ENCODE measurements at regions not wholly inside any gene's neighbourhood (a gene's known extent, or its start where the extent isn't known, plus 50 kb on each side); places are given as distances from the start of the nearest gene placed in this dataset.
"Not testable (repeated sequence)": the region's sequence is repeated elsewhere in the genome, so short reads cannot be mapped to it uniquely, and the experiment has no call there.

GRCh38 chr1:38770516-38771173 is 88.9 kb downstream of the RRAGC start:
- not testable (repeated sequence) for H3K27ac ChIP-seq (ENCODE audit: low read depth, low read length); H3K18ac ChIP-seq (ENCODE audit: low read length); DNase-seq; H4K8ac ChIP-seq (ENCODE audit: low read depth, low read length); H3K79me2 ChIP-seq (ENCODE audit: control insufficient read depth, insufficient read depth, low read length, poor library complexity); H3K9me3 ChIP-seq (ENCODE audit: insufficient read depth, low read depth, low read length); H3K4me1 ChIP-seq (ENCODE audit: control insufficient read depth in 1 of 2, insufficient read depth in 2 of 2, low read length in 2 of 2); H2AK5ac ChIP-seq (ENCODE audit: low read length); H3K9ac ChIP-seq (ENCODE audit: low read length); H2BK12ac ChIP-seq (ENCODE audit: low read length); H3K23ac ChIP-seq (ENCODE audit: low read length); H4K91ac ChIP-seq (ENCODE audit: low read depth, low read length); H2AFZ ChIP-seq (ENCODE audit: insufficient read depth, low read length, poor library complexity); H3K27me3 ChIP-seq (ENCODE audit: insufficient read depth, low read length); H3K36me3 ChIP-seq (ENCODE audit: control insufficient read depth in 1 of 2, insufficient read depth in 2 of 2, low read length in 2 of 2); H3K14ac ChIP-seq (ENCODE audit: low read length); H3K4me3 ChIP-seq (ENCODE audit: low read depth, low read length); H4K12ac ChIP-seq (ENCODE audit: low read depth, low read length); H2BK5ac ChIP-seq (ENCODE audit: low read depth, low read length, poor library complexity); H2BK120ac ChIP-seq (ENCODE audit: insufficient read depth, low read length, poor library complexity); H3K4ac ChIP-seq (ENCODE audit: low read depth, low read length); H3K4me2 ChIP-seq (ENCODE audit: low read length); H3K79me1 ChIP-seq (ENCODE audit: low read length)
- no CpG with 5 or more reads among the region's 5 CpGs for WGBS (ENCODE audit: extremely low coverage, insufficient coverage, insufficient read length)

DNA sequence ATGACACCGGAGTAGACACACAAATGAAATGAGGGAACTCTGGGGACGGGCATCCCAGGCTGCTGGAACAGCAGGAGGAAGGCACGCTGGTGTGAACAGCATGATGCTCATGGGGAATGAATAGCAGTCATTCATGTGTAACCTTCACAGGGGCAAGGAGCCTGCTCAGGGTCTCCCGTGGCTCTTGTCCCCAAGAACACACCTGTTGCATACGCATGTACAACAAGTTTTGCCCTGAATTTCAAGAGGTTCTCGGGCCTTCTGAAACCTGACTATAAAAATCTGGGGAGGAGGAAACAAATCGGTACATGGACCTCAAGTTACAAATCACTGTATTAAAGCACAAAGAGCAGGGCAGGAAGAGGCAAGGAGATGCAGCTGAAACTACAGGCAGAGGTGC is 93.4 kb downstream of the RRAGC start:
- Histone ChIP-seq H2AFZ (ENCODE audit: insufficient read depth, low read length, poor library complexity) (no peak overlapping the region), H4K12ac (ENCODE audit: low read depth, low read length) (no peak overlapping the region), H3K79me2 (ENCODE audit: control insufficient read depth, insufficient read depth, low read length, poor library complexity) (no peaks in the 10 kb centered on the region), H2BK120ac (ENCODE audit: insufficient read depth, low read length, poor library complexity) (no peak overlapping the region), H3K36me3 (ENCODE audit: control insufficient read depth in 1 of 2, insufficient read depth in 2 of 2, low read length in 2 of 2) (no peaks in the 10 kb centered on the region), H3K9ac (ENCODE audit: low read length) (no peak overlapping the region), H2BK5ac (ENCODE audit: low read depth, low read length, poor library complexity) (no peak overlapping the region), H3K4me1 (ENCODE audit: control insufficient read depth in 1 of 2, insufficient read depth in 2 of 2, low read length in 2 of 2) (no peaks in the 10 kb centered on the region), H2BK12ac (ENCODE audit: low read length) (no peak overlapping the region), H3K27ac (ENCODE audit: low read depth, low read length) (no peak overlapping the region), H3K4me3 (ENCODE audit: low read depth, low read length) (no peak overlapping the region), H3K9me3 (ENCODE audit: insufficient read depth, low read depth, low read length) (no peaks in the 10 kb centered on the region), H4K8ac (ENCODE audit: low read depth, low read length) (no peak overlapping the region), H3K18ac (ENCODE audit: low read length) (no peak overlapping the region), H4K91ac (ENCODE audit: low read depth, low read length) (no peak overlapping the region), H3K79me1 (ENCODE audit: low read length) (no peaks in the 10 kb centered on the region), H3K27me3 (ENCODE audit: insufficient read depth, low read length) (no peaks in the 10 kb centered on the region), H3K14ac (ENCODE audit: low read length) (no peak overlapping the region), H2AK5ac (ENCODE audit: low read length) (no peak overlapping the region), H3K4me2 (ENCODE audit: low read length) (no peak overlapping the region), H3K23ac (ENCODE audit: low read length) (no peak overlapping the region), H3K4ac (ENCODE audit: low read depth, low read length) (no peak overlapping the region)
- DNase-seq = no peak
- no CpG with 5 or more reads among the region's 7 CpGs for WGBS (ENCODE audit: extremely low coverage, insufficient coverage, insufficient read length)

DNA sequence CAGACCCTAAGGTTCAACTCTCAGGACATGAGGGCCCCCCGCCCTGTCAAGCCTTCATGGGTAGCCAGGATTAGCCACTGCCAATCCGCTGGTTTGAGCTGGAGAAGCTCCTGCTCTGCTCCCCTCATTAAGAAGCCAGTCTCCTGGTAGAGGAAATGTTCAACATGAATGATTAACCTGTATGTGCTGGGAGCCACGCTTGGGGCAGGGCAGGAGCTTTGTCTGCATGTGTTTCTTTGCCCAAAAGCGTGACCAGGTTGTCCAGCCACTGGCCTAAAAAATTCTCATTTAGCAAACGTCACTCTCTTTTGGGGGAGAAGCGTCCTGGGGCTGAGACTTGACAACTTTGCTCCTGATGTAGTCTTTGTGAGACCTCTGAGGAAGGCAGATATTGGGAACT is 96.5 kb downstream of the RRAGC start:
- Histone ChIP-seq H3K9me3 (ENCODE audit: insufficient read depth, low read depth, low read length) (no peaks in the 10 kb centered on the region), H2AFZ (ENCODE audit: insufficient read depth, low read length, poor library complexity) (no peak overlapping the region), H2AK5ac (ENCODE audit: low read length) (no peak overlapping the region), H4K91ac (ENCODE audit: low read depth, low read length) (no peak overlapping the region), H3K27me3 (ENCODE audit: insufficient read depth, low read length) (no peaks in the 10 kb centered on the region), H2BK120ac (ENCODE audit: insufficient read depth, low read length, poor library complexity) (no peak overlapping the region), H3K4me3 (ENCODE audit: low read depth, low read length) (no peak overlapping the region), H2BK5ac (ENCODE audit: low read depth, low read length, poor library complexity) (no peak overlapping the region), H3K9ac (ENCODE audit: low read length) (no peak overlapping the region), H3K27ac (ENCODE audit: low read depth, low read length) (no peak overlapping the region), H4K12ac (ENCODE audit: low read depth, low read length) (no peak overlapping the region), H3K4me1 (ENCODE audit: control insufficient read depth in 1 of 2, insufficient read depth in 2 of 2, low read length in 2 of 2) (no peaks in the 10 kb centered on the region), H3K4me2 (ENCODE audit: low read length) (no peak overlapping the region), H3K79me1 (ENCODE audit: low read length) (no peaks in the 10 kb centered on the region), H3K79me2 (ENCODE audit: control insufficient read depth, insufficient read depth, low read length, poor library complexity) (no peaks in the 10 kb centered on the region), H3K36me3 (ENCODE audit: control insufficient read depth in 1 of 2, insufficient read depth in 2 of 2, low read length in 2 of 2) (no peaks in the 10 kb centered on the region), H3K23ac (ENCODE audit: low read length) (no peak overlapping the region), H2BK12ac (ENCODE audit: low read length) (no peak overlapping the region), H3K4ac (ENCODE audit: low read depth, low read length) (no peak overlapping the region), H4K8ac (ENCODE audit: low read depth, low read length) (no peak overlapping the region), H3K14ac (ENCODE audit: low read length) (no peak overlapping the region), H3K18ac (ENCODE audit: low read length) (no peak overlapping the region)
- WGBS (ENCODE audit: extremely low coverage, insufficient coverage, insufficient read length) = no CpG with 5 or more reads among the region's 6 CpGs
- DNase-seq = no peak

GRCh38 chr1:38760562-38760961 is 99.0 kb downstream of the RRAGC start:
- H4K8ac ChIP-seq (ENCODE audit: low read depth, low read length) = no peak overlapping the region
- no peak overlapping the region for H4K12ac ChIP-seq (ENCODE audit: low read depth, low read length)
- H3K4me2 ChIP-seq (ENCODE audit: low read length) = no peak overlapping the region
- no peak overlapping the region for H2AFZ ChIP-seq (ENCODE audit: insufficient read depth, low read length, poor library complexity)
- no peak overlapping the region for H2AK5ac ChIP-seq (ENCODE audit: low read length)
- H2BK12ac ChIP-seq (ENCODE audit: low read length) = no peak overlapping the region
- H3K23ac ChIP-seq (ENCODE audit: low read length) = no peak overlapping the region
- no CpG with 5 or more reads among the region's 2 CpGs for WGBS (ENCODE audit: extremely low coverage, insufficient coverage, insufficient read length)
- H3K79me2 ChIP-seq (ENCODE audit: control insufficient read depth, insufficient read depth, low read length, poor library complexity) = no peaks in the 10 kb centered on the region
- H3K14ac ChIP-seq (ENCODE audit: low read length) = no peak overlapping the region
- H3K79me1 ChIP-seq (ENCODE audit: low read length) = no peaks in the 10 kb centered on the region
- H3K9me3 ChIP-seq (ENCODE audit: insufficient read depth, low read depth, low read length) = no peaks in the 10 kb centered on the region
- no peak overlapping the region for H3K9ac ChIP-seq (ENCODE audit: low read length)
- H3K27me3 ChIP-seq (ENCODE audit: insufficient read depth, low read length) = no peaks in the 10 kb centered on the region
- H3K18ac ChIP-seq (ENCODE audit: low read length) = no peak overlapping the region
- H4K91ac ChIP-seq (ENCODE audit: low read depth, low read length) = no peak overlapping the region
- no peak for DNase-seq
- H3K36me3 ChIP-seq (ENCODE audit: control insufficient read depth in 1 of 2, insufficient read depth in 2 of 2, low read length in 2 of 2) = no peaks in the 10 kb centered on the region
- H3K4me1 ChIP-seq (ENCODE audit: control insufficient read depth in 1 of 2, insufficient read depth in 2 of 2, low read length in 2 of 2) = no peaks in the 10 kb centered on the region
- no peak overlapping the region for H3K4me3 ChIP-seq (ENCODE audit: low read depth, low read length)
- H2BK5ac ChIP-seq (ENCODE audit: low read depth, low read length, poor library complexity) = no peak overlapping the region
- H3K27ac ChIP-seq (ENCODE audit: low read depth, low read length) = no peak overlapping the region
- H3K4ac ChIP-seq (ENCODE audit: low read depth, low read length) = no peak overlapping the region
- no peak overlapping the region for H2BK120ac ChIP-seq (ENCODE audit: insufficient read depth, low read length, poor library complexity)

Data from trophoblast cell (in vitro differentiated cells and primary cell).